Brain microvascular endothelial cell (primary cell): ENCODE measurements at regions not wholly inside any gene's neighbourhood (a gene's known extent, or its start where the extent isn't known, plus 50 kb on each side); places are given as distances from the start of the nearest gene placed in this dataset.
A peak's percentile ranks its signal among the peaks of the same experiment; 100 is the strongest.

Experiments
- DNase-seq: peaks from one replicate; pipeline ENCODE4 v3.0.0-alpha.2; 2020
- H3K27ac ChIP-seq: fragments of 250-450 bp; sonication (Bioruptor Pico); 2 replicates; pipeline ENCODE4 v1.5.1; 2020; ENCODE audit warnings: mild to moderate bottlenecking, moderate library complexity
- H3K27me3 ChIP-seq: fragments of 250-450 bp; sonication (Bioruptor Pico); replicated peaks from 2 replicates; pipeline ENCODE4 v1.5.1; 2020; ENCODE audit warnings: mild to moderate bottlenecking
- H3K36me3 ChIP-seq: fragments of 250-450 bp; sonication (Bioruptor Pico); replicated peaks from 2 replicates; pipeline ENCODE4 v1.5.1; 2020; ENCODE audit warnings: mild to moderate bottlenecking
- H3K4me3 ChIP-seq: 2 replicates; pipeline ENCODE4 v1.5.1; 2011; ENCODE audit warnings: low read depth, mild to moderate bottlenecking, control low read depth, low read length, moderate library complexity
- in situ Hi-C: cut with HindIII; loops from 2 replicates; pipeline ENCODE4 v1.10.0; 2017; ENCODE audit warnings: low sequenced_read_pairs, low pct_ligation_motif_present
- TF ChIP-seq, protein P1 (sequence below): IDR thresholded peaks from 2 replicates; pipeline ENCODE4 v1.5.1; 2011; ENCODE audit warnings: low read depth, mild to moderate bottlenecking, moderate library complexity, low read length, control low read depth, inconsistent platforms; ENCODE audit errors: missing control alignments

DNA sequence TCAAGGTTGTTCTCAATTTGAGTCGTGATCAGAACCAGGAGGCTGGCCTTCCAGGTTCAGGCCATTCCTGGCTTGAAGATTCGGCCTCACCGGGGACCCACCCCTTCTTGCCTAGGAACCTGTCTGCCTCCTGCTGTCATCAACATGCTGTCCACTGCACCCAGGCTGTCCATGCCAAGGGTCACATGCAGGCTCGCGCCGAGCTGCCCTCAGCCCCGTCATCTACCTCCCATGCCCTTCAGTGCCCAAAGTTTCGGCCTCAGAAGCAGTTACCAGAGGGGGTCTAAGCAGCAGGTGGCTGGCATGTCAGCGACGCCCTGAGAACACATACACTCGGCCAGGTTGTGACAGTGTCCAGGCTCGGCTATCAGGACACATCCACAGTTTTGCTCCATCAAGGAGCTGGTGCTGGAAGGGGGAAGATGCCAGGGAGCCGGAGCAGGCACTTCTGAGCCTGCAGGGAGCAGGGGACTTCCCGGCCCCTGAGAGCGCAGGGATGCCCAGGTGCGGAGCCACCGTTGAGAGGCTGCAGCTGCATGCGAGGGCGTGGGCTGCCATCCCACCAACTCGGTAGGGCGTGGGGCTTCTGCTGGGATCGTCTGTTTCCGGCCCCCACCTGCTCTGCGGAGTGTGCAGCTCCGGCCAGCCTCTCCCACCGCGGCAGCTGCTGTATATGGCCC, 590.9 kb upstream of the SLITRK5 start:
- in situ Hi-C loops, result no loop called here

DNA sequence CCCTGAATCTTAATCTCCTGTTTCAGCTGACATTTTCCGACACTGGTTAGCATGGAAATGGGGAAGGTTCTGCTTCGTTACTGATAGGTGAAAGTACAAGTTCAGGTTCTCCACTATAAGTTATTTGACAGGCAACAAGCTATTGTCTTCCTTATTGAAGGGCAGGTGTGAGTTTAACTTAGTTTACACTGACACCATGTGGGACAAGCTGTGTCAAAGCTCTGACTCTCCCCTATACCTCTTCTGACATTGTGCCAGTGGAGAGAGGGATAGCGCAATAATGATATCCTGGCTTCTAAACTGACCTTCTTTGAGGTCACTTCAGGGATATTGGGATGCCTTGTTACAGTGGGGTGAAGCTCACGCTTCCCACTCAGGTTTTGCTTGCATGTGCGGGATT, 587.0 kb upstream of the SLITRK5 start:
- H3K27me3 ChIP-seq, result no peaks in the 10 kb centered on the region
- no peaks in the 10 kb centered on the region for H3K36me3 ChIP-seq
- H3K4me3 ChIP-seq, result no peak overlapping the region
- in situ Hi-C loops, result no loop called here
- H3K27ac ChIP-seq, result no peak overlapping the region
- no peak for DNase-seq
- TF ChIP-seq, protein P1, sequence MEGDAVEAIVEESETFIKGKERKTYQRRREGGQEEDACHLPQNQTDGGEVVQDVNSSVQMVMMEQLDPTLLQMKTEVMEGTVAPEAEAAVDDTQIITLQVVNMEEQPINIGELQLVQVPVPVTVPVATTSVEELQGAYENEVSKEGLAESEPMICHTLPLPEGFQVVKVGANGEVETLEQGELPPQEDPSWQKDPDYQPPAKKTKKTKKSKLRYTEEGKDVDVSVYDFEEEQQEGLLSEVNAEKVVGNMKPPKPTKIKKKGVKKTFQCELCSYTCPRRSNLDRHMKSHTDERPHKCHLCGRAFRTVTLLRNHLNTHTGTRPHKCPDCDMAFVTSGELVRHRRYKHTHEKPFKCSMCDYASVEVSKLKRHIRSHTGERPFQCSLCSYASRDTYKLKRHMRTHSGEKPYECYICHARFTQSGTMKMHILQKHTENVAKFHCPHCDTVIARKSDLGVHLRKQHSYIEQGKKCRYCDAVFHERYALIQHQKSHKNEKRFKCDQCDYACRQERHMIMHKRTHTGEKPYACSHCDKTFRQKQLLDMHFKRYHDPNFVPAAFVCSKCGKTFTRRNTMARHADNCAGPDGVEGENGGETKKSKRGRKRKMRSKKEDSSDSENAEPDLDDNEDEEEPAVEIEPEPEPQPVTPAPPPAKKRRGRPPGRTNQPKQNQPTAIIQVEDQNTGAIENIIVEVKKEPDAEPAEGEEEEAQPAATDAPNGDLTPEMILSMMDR, result no peak

More for the DNA sequence above, 590.9 kb upstream of the SLITRK5 start:
- Histone ChIP-seq H3K36me3 (no peaks in the 10 kb centered on the region), H3K27me3 (no peaks in the 10 kb centered on the region), H3K27ac (no peak overlapping the region), H3K4me3 (no peak overlapping the region)
- TF ChIP-seq, protein P1, result no peak
- no peak for DNase-seq

DNA sequence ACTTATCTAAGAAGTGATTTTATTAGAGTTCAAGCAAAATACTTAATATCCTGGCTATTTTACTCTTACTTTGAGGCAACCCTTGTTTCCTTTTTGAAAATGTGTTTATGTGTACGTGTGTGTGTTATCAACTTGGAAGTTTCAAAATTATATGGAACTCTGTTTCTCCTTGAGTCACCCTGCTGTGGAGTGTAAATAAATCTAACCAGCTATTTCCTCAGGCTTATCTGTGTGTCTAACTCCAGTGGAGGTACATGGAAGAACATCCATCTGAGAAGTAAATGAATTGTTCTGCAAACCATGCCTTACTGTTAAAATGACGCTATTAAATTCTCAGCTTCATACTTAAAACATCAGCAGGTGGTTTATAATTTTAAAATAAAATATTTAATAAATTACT, 583.4 kb upstream of the SLITRK5 start:
- no peaks in the 10 kb centered on the region for H3K27me3 ChIP-seq
- in situ Hi-C loops, result no loop called here
- DNase-seq, result no peak
- no peak overlapping the region for H3K4me3 ChIP-seq
- peak overlapping the region; percentile 25 for H3K27ac ChIP-seq
- no peaks in the 10 kb centered on the region for H3K36me3 ChIP-seq
- TF ChIP-seq, protein P1, result no peak

DNA sequence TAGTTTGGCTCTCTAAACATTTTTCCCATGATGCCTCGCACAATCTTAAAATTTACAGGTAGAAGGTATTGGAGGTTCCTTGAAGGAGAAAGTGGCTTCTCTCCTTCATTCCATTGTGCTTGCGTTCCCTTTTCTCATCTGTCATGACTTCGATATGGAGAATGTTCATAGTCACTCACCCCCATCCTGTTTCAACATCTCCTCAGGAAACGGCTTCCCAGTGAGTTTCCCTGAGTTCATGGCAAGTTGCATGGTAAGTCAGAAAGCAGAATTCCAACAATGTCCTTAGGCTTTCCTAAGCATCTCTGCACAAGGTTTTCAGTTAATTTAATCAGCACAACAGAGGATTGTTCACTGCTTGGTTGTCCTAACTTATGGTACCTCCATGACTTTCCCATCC, 581.8 kb upstream of the SLITRK5 start:
- H3K27me3 ChIP-seq, result no peaks in the 10 kb centered on the region
- H3K36me3 ChIP-seq, result no peaks in the 10 kb centered on the region
- no peak overlapping the region for H3K4me3 ChIP-seq
- in situ Hi-C loops, result no loop called here
- peak; percentile 69 for DNase-seq
- TF ChIP-seq, protein P1, result no peak
- H3K27ac ChIP-seq, result peak overlapping the region; percentile 78

DNA sequence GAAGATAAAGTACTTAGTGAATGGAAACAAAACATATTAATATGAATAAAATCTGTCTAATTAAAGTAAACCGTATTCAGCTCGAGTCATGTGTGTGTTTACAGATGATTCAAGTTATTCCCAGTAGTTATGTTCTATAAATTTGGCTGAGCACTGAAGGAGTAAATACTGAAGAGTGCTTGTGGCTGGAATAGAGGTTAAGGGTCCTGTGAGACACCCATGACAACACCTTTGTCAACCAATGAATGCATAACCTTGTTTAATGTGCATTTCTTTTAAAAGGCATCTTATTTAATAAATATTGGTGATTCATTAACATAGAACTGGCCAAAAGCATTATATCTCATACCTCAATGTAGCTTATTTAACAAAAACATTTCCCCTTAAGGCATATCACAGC, 577.8 kb upstream of the SLITRK5 start:
- no peak overlapping the region for H3K4me3 ChIP-seq
- TF ChIP-seq, protein P1, result no peak
- in situ Hi-C loops, result no loop called here
- no peaks in the 10 kb centered on the region for H3K27me3 ChIP-seq
- H3K36me3 ChIP-seq, result no peaks in the 10 kb centered on the region
- H3K27ac ChIP-seq, result no peak overlapping the region
- no peak for DNase-seq

DNA sequence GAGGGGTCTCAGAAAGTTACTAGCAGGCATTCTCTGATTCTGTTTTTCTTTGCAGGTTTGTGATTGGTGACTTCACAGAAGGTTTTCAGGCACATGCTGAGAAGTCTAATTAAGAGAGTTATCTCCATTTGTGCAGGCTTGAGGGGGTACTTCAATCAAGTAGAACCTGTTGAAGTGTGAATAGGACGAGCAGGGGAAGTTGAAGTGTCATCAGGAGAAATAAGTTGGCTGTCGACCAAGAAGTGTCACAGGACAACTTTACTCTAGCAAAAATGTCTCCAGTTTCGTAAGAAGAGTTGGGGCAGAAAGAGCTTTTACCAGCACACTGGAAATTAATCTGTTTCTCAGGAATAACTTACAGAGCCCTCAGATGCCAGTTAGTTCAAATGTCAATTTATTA, 576.5 kb upstream of the SLITRK5 start:
- no peaks in the 10 kb centered on the region for H3K36me3 ChIP-seq
- no peak overlapping the region for H3K4me3 ChIP-seq

More for the DNA sequence above, 576.5 kb upstream of the SLITRK5 start:
- H3K27ac ChIP-seq, result no peak overlapping the region
- H3K27me3 ChIP-seq, result no peaks in the 10 kb centered on the region
- in situ Hi-C loops, result no loop called here
- TF ChIP-seq, protein P1, result no peak
- no peak for DNase-seq
